Esophagus squamous epithelium (tissue), 4 donors: ENCODE measurements at regions not wholly inside any gene's neighbourhood (a gene's known extent, or its start where the extent isn't known, plus 50 kb on each side); places are given as distances from the start of the nearest gene placed in this dataset.

Experiments used
- POLR2A ChIP-seq, 4 donors: fragments of 450-650 bp; IDR thresholded peaks; one replicate each; pipeline ENCODE4 v1.6.1; 2017; ENCODE audit warnings: antibody characterized with exemption in 4 of 4, mild to moderate bottlenecking in 4 of 4, moderate library complexity in 3 of 4
- TF ChIP-seq, protein P1 (sequence below), 6 experiments: fragments of 450-650 bp in 4 of 6; fragments of 200-600 bp in 2 of 6; sonication (generic) in 2 of 6; IDR thresholded peaks; one replicate each; pipeline ENCODE4 v1.5.1; 2016 to 2019; ENCODE audit warnings: antibody characterized with exemption in 6 of 6, mild to moderate bottlenecking in 4 of 6, moderate library complexity in 4 of 6

DNA sequence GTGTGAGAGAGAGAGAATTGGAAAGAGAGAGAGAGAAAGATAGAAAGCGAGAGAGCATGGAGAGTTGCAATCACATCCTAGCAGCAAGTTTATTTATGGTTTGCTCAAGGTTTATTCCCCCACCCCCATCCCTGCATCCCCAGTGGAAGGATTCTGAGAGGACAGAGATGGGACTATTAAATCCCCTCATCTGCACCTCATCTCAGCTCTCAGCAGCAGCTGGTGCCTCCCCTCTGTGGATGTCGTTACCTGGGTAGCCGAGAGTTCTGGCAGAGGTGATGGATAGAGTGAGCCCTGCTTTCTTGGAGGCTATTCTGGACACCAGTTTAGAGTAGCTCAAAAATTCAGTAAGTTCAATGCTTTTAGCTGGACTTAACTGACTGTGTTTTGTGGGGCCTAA, 132.0 kb upstream of the RAI2 start:
- no peak for TF ChIP-seq POLR2A (IDR thresholded peaks at IDR 0.05)
- TF ChIP-seq, protein P1, sequence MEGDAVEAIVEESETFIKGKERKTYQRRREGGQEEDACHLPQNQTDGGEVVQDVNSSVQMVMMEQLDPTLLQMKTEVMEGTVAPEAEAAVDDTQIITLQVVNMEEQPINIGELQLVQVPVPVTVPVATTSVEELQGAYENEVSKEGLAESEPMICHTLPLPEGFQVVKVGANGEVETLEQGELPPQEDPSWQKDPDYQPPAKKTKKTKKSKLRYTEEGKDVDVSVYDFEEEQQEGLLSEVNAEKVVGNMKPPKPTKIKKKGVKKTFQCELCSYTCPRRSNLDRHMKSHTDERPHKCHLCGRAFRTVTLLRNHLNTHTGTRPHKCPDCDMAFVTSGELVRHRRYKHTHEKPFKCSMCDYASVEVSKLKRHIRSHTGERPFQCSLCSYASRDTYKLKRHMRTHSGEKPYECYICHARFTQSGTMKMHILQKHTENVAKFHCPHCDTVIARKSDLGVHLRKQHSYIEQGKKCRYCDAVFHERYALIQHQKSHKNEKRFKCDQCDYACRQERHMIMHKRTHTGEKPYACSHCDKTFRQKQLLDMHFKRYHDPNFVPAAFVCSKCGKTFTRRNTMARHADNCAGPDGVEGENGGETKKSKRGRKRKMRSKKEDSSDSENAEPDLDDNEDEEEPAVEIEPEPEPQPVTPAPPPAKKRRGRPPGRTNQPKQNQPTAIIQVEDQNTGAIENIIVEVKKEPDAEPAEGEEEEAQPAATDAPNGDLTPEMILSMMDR (IDR thresholded peaks at IDR 0.05), result no peak
